ENCODE measurements at regions not wholly inside any gene's neighbourhood (a gene's known extent, or its start where the extent isn't known, plus 50 kb on each side); places are given as distances from the start of the nearest gene placed in this dataset.

- no peak for DNase-seq
These were observed 685.8 kb upstream of the API5 start for GRCh38 chr11:42625757-42626665.

GRCh38 chr11:42631220-42631843, 680.5 kb upstream of the API5 start:
- no peak for DNase-seq

GRCh38 chr11:42646959-42647358, 664.8 kb upstream of the API5 start:
- no peak for DNase-seq

- no peak for DNase-seq
These were observed 663.8 kb upstream of the API5 start for GRCh38 chr11:42647993-42648392.

- no peak for DNase-seq
These were observed 660.2 kb upstream of the API5 start for GRCh38 chr11:42651621-42652020.

GRCh38 chr11:42657169-42657568, 654.6 kb upstream of the API5 start:
- DNase-seq = no peak

GRCh38 chr11:42661942-42662341, 649.9 kb upstream of the API5 start:
- DNase-seq = no peak

GRCh38 chr11:42669248-42669976, 642.4 kb upstream of the API5 start:
- no peak for DNase-seq

- DNase-seq = no peak
These were observed 637.4 kb upstream of the API5 start for GRCh38 chr11:42674436-42674835.

GRCh38 chr11:42707541-42707940, 604.3 kb upstream of the API5 start:
- DNase-seq = no peak

- DNase-seq = no peak
These were observed 602.6 kb upstream of the API5 start for GRCh38 chr11:42709216-42709615.

- DNase-seq = no peak
These were observed 598.5 kb upstream of the API5 start for GRCh38 chr11:42713279-42713678.

GRCh38 chr11:42713753-42714152, 598.0 kb upstream of the API5 start:
- DNase-seq = no peak

GRCh38 chr11:42720716-42721563, 590.9 kb upstream of the API5 start:
- no peak for DNase-seq

GRCh38 chr11:42727879-42728278, 583.9 kb upstream of the API5 start:
- DNase-seq = no peak

- no peak for DNase-seq
These were observed 549.4 kb upstream of the API5 start for GRCh38 chr11:42762348-42762747.

GRCh38 chr11:42764936-42765335, 546.9 kb upstream of the API5 start:
- DNase-seq = no peak

GRCh38 chr11:42768576-42768975, 543.2 kb upstream of the API5 start:
- DNase-seq = no peak

GRCh38 chr11:42770444-42771065, 541.2 kb upstream of the API5 start:
- DNase-seq = no peak

GRCh38 chr11:42772886-42773285, 538.9 kb upstream of the API5 start:
- DNase-seq = no peak

- DNase-seq = no peak
These were observed 538.1 kb upstream of the API5 start for GRCh38 chr11:42773729-42774128.

- DNase-seq = no peak
These were observed 537.2 kb upstream of the API5 start for GRCh38 chr11:42774567-42774966.
